DMS 273 treated with DMSO at 0.1 percent for 48 hours (cell line): ENCODE measurements at regions not wholly inside any gene's neighbourhood (a gene's known extent, or its start where the extent isn't known, plus 50 kb on each side); places are given as distances from the start of the nearest gene placed in this dataset.

ENCODE experiments used
- DNase-seq: peaks from one replicate; lab custom pipeline; 2025; lab: John Stamatoyannopoulos, UW

- no peak for DNase-seq
Observed at GRCh38 chr2:226031647-226032501, 632.4 kb downstream of the NYAP2 start.

DNA sequence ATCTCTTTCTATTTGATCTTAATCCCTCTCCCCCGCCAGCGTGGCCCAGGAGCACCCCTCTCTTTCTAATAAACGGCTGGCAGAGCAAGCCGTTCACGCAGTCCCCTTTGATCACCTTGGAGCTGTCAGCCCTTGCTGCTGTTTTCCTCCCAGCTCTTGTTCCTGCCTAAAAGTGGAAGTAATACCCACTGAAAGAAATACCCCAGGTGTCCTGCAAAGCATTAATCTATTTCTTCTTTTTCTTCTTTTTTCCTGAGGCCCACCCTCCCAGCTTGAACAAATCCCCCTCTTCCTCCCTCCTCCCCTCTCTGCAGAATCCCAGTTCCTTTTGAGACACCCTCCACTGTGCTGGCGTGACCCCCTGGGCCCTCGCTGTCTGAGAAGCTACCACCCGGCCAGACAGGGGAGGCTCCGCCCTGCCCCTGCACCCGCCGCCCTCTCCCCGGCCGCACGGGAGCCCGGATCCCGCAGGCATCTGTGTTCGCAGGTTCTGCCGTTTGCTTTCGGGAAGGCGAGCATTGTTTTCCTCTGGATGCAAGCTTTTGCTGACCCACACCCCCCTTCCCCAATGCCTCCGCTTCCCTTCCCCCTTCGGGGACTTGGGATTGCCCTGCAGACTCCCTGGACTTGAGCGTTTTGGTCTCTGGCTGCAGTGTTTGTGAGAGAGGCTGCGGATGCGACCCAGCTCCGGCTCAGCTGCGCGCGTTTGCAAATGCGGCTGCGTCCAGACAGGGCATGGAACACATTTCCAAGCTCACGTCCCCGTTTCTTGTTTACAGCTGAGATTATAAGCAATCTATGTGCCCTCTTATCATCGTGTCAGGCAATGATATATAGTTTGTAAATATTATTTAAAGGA is 631.5 kb downstream of the NYAP2 start:
- DNase-seq = peak; percentile 47

GRCh38 chr2:226030369-226030768 is 630.9 kb downstream of the NYAP2 start:
- DNase-seq = no peak

DNA sequence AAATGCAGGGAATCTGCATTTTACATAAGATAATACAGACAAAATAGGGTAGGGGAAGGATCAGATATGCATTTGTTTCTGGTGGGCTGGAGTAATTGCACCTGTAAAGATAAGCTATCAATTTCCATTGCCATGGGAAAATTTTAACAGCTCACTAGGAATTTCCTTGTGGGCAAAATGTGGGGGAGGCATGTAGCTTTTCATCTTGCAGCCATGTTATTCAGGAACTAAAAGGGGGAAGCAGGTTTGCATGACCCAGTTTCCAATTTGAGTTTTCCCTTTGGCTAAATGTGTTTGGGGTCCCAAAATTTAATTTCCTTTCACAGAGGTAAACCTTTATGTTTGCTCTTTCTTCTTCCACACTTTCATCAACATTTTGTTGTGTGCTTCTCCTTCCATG is 624.4 kb downstream of the NYAP2 start:
- DNase-seq = no peak

- no peak for DNase-seq
Observed at GRCh38 chr2:226023383-226023782, 623.9 kb downstream of the NYAP2 start.

DNA sequence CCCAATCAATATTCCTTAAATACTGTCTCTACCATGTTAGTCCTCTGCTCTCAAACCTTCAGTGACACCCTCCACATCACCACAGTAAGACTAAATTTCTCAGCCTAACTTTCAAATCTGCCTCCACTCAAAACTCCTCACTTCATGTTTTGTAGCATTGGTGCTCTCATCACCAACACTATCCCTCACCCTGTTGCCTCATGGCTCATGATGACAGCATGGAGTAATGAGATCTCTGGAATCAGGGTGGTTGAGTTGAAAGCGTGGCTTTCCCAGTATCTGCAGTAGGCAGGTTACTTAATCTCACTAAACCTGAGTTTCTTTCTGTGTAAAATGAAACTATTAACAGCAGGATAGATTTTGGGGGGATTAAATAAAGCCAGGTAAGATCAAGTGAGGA is 621.4 kb downstream of the NYAP2 start:
- DNase-seq = no peak

- DNase-seq = no peak
Observed at GRCh38 chr2:226020176-226020575, 620.7 kb downstream of the NYAP2 start.

DNA sequence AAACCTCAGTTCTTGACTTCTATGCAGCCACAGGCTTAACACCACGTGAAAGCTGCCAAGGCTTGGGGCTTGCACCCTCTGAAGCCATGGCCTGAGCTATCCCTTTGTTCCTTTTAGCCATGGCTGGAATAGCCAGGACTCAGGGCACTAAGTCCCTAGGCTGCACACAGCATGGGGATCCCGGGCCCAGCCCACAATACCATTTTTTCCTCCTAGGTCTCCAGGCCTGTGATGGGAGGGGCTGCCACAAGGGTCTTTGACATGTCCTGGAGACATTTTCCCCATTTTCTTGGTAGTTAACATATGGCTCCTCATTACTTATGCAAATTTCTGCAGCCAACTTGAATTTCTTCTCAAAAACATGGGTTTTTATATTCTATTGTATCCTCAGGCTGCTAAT is 619.1 kb downstream of the NYAP2 start:
- no peak for DNase-seq

- DNase-seq = no peak
Observed at GRCh38 chr2:226017537-226017936, 618.0 kb downstream of the NYAP2 start.

DNA sequence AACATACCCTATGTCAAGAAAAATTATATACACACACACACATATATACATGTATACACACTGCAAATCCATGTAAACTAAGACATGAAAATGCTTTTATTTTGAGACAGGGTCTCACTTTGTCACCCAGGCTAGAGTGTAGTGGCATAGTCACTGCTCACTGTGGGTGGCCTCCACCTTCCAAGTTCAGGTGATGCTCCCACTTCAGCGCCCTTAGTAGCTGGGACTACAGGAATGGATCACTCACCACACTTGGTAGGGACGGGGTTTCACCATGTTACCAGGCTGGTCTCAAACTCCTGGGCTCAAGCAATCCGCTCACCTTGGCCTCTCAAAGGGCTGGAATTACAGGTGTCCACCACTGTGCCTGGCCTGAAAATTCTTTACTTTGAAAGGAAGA is 617.6 kb downstream of the NYAP2 start:
- no peak for DNase-seq

DNA sequence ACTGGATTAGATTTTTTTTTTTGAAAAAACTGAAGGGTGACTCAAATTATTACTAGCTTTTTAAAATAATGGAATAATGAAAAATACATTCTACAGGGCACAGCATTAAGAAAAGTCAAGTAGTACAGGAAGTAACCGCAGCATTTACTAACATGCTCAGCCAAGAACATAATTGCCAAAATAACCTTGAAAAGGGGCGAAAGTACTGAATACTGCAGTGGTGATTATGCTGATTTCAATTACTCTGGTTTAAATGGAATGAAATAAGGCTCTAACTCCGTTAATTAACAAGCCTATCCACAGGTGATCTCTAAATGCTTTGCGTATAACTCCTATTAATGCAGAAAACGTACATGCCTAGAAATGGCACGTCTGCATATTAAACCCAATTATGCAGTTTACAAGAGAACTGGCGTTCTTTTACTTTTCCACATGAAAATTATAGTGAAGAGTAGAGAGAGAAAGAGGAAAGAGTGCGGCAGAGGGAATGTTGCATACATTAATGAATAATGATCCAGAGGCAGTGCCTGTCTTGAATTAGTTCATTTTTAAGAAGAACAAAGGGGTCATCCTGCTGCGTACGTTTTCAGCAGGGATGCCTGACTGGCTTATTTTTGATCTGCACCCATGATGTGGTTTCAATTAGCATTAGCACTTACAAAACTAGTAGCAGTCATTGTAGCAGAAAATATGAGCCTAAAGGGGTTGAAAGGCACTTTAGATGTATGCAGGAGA is 612.4 kb downstream of the NYAP2 start:
- no peak for DNase-seq

- no peak for DNase-seq
Observed at GRCh38 chr2:226002438-226002837, 602.9 kb downstream of the NYAP2 start.

DNA sequence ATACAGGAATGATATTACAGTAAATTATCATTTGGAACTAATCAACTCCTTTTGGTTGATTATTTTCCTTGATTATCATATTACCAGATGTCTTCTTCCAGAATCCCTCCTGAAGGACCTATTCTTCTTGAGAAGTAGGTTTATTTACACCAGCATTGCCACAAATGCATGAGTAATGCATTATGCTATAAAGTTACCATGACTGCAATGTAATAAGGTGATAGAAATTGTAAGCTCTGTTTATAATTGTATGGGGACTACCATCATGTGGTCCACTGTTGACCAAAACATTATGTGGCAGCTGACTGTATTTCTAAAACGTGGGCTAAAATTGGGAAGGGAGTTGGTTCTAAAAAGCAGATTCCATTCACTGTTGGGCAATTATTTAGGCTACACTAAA is 602.2 kb downstream of the NYAP2 start:
- no peak for DNase-seq

GRCh38 chr2:225999692-226000091 is 600.2 kb downstream of the NYAP2 start:
- DNase-seq = no peak

DNA sequence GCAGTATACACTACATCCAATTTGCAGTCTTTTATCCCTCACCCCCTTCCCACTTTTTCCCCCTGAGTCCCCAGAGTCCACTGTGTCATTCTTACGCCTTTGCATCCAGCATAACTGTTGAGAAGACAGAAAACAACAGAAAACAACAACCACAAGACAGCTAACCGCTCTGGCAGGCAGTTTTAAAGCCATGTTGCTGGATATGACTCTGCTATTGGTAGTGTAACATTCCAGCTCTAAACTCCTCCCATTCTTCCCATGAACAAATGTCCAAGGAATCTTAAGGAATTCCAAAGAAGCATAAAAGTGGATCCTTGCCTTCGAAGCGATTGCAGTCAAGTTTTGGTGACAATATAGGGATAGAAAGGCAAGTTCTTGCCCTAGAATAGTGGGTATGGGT is 599.1 kb downstream of the NYAP2 start:
- no peak for DNase-seq

DNA sequence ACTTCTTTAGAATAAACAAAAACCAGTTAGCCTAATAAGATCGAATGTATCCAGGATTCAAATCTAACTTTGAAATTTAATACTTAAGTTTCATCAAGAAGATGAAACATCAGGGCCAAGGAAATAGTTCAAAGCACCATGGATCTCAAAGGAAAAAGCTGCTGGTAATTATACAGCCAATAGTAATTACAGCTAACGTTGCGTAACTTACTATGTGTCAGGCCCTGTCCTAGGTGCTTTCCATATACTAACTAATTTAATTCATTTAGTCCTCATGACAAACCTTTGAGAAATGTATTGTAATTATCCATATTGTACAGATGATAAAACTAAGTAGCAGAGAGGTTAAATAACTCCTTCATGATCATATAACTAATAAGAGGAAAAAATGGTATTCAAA is 598.6 kb downstream of the NYAP2 start:
- DNase-seq = no peak

- DNase-seq = no peak
Observed at GRCh38 chr2:225996462-225996828, 596.9 kb downstream of the NYAP2 start.

DNA sequence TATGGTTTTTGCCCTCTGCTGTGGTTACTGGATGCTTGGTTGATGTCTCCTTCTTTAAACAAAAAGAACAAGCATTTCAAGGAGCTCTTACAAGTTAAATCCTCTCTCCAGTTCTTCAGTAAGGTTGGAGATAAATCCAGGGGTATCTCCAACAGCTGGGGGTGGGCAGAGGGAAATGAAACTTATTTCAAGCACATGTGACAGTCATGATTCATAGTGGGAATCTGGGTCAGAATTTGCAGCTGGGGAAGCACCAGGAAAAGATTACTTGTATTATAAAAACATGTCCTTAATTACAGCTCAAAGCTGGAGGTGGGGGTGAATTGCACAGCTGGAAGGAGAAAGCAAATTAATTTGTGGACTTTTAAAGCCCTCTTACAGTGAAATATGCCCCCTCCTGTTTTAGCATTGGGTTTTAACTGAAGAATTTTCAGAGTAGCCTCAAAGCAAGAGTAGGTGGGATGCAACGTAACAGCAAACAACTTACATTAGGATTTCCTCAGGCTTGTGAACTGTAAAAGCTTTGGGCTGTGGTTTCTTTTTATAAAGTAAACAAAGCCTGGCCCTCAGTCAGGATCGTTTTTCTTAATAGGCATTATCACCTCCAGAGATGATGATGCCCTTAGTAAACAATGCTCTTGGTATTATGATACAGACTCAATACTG is 596.4 kb downstream of the NYAP2 start:
- DNase-seq = no peak

DNA sequence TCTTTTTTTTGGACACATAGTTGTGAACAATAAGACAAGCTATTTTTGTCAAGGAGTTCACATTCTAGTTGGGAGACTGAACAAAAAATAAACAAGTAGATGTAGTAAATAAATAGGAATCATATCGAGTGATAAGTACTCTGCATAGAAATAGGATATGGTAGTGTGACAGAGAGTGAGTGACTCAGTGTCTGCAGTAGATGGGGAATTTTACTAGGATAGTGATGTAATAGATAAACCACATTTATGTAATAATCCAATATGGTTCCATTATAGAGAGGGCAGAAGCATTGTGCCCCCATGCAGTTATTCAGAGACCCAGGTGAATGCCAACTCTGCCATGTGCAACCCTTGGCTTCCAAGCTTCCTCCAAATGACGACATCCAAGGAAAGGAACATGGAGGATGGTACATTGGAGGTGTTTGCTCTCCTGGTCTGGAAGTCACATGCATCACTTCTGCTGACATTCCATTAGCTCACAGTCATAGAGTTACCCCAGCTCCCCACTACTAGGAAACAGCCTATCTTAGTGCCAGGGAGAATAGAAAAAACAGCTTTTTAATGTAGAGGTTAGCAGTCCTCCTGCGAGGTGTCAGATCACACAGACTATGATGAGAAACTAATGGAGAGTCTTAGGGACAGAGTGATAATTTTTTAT is 595.4 kb downstream of the NYAP2 start:
- no peak for DNase-seq

GRCh38 chr2:225993430-225993829 is 593.9 kb downstream of the NYAP2 start:
- no peak for DNase-seq

GRCh38 chr2:225989809-225990208 is 590.3 kb downstream of the NYAP2 start:
- no peak for DNase-seq

DNA sequence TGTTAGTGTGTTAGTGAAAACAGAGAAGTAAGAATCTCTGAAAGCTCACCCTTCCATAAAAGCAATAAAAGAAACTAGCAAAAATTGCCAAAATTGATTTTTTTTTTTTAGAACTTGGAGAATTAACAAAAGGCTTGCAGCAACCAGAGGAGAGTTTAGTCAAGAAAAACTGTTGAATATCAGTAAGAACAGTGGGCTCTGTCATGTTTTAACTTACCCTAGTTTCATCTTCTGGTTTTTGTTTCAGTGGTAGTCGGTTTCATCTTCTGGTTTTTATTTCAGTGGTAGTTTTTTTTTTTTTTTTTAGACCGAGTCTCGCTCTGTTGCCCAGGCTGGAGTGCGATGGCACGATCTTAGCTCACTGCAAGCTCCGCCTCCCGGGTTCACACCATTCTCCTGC is 580.9 kb downstream of the NYAP2 start:
- no peak for DNase-seq
